SU-DHL-6 (cell line): ENCODE measurements at regions not wholly inside any gene's neighbourhood (a gene's known extent, or its start where the extent isn't known, plus 50 kb on each side); places are given as distances from the start of the nearest gene placed in this dataset.

Experiments
- H2AFZ ChIP-seq: fragments of 200-600 bp; sonication (generic); 2 replicates; pipeline ENCODE4 v1.6.1; 2014; ENCODE audit warnings: low read depth, mild to moderate bottlenecking, moderate library complexity, mixed read lengths, antibody characterized with exemption, low read length; ENCODE audit not compliant: severe bottlenecking
- H3F3A ChIP-seq: fragments of 200-600 bp; shearing (Covaris generic); 2 replicates; pipeline ENCODE4 v1.6.0; 2016; ENCODE audit warnings: antibody characterized with exemption, mild to moderate bottlenecking; ENCODE audit not compliant: insufficient read depth
- H3K27ac ChIP-seq: fragments of 200-600 bp; sonication (generic); 2 replicates; pipeline ENCODE4 v1.5.1; 2016; ENCODE audit warnings: low read depth, mild to moderate bottlenecking, low read length, moderate library complexity, mixed read lengths
- H3K27me3 ChIP-seq: fragments of 200-600 bp; sonication (generic), shearing (Covaris generic); 2 replicates; pipeline ENCODE4 v1.6.0; 2014; ENCODE audit warnings: mild to moderate bottlenecking, low read length
- H3K36me3 ChIP-seq: fragments of 200-600 bp; sonication (generic); 2 replicates; pipeline ENCODE4 v1.6.1; 2014; ENCODE audit warnings: mild to moderate bottlenecking, low read length, mixed read lengths
- H3K4me2 ChIP-seq: fragments of 300-600, 200-600 bp; shearing (Covaris generic), sonication (generic); 2 replicates; pipeline ENCODE4 v1.6.0; 2014; ENCODE audit warnings: low read length, low read depth, mild to moderate bottlenecking; ENCODE audit not compliant: poor library complexity, severe bottlenecking
- H3K4me3 ChIP-seq: fragments of 200-600 bp; sonication (generic); 2 replicates; pipeline ENCODE4 v1.5.1; 2014; ENCODE audit warnings: antibody characterized with exemption, low read length, mild to moderate bottlenecking, mixed read lengths; ENCODE audit not compliant: insufficient read depth, poor library complexity, severe bottlenecking
- H3K79me2 ChIP-seq: fragments of 200-600 bp; sonication (generic); 2 replicates; pipeline ENCODE4 v1.6.1; 2014; ENCODE audit warnings: mild to moderate bottlenecking, low read length, moderate library complexity; ENCODE audit not compliant: insufficient read depth
- H3K9ac ChIP-seq: fragments of 200-600 bp; sonication (generic); 2 replicates; pipeline ENCODE4 v1.7.0; 2014; ENCODE audit warnings: mild to moderate bottlenecking, low read length
- H3K9me2 ChIP-seq: fragments of 200-600 bp; sonication (generic); replicated peaks from 2 replicates; pipeline ENCODE4 v1.6.1; 2014; ENCODE audit warnings: low read length; ENCODE audit not compliant: insufficient read depth
- H3K9me3 ChIP-seq: fragments of 200-600 bp; sonication (generic); 2 replicates; pipeline ENCODE4 v1.6.1; 2014; ENCODE audit warnings: low read length, mixed read lengths; ENCODE audit not compliant: insufficient read depth
- H4K20me1 ChIP-seq: fragments of 200-600 bp; sonication (generic); 2 replicates; pipeline ENCODE4 v1.6.1; 2014; ENCODE audit warnings: low read depth, mild to moderate bottlenecking, antibody characterized with exemption, low read length, moderate library complexity, mixed read lengths
- EZH2phosphoT487 ChIP-seq: fragments of 200-600 bp; sonication (generic), shearing (Covaris generic); conservative IDR thresholded peaks from 2 replicates; pipeline ENCODE4 v1.6.1; 2018; ENCODE audit warnings: mild to moderate bottlenecking, antibody characterized with exemption, low read length, moderate library complexity, mixed read lengths
- TF ChIP-seq, protein P1 (sequence below): fragments of 200-600 bp; sonication (generic); IDR thresholded peaks from one replicate; pipeline ENCODE4 v1.5.1; 2017; ENCODE audit warnings: antibody characterized with exemption, mild to moderate bottlenecking, low read length, moderate library complexity; ENCODE audit not compliant: insufficient read depth, poor library complexity, severe bottlenecking

DNA sequence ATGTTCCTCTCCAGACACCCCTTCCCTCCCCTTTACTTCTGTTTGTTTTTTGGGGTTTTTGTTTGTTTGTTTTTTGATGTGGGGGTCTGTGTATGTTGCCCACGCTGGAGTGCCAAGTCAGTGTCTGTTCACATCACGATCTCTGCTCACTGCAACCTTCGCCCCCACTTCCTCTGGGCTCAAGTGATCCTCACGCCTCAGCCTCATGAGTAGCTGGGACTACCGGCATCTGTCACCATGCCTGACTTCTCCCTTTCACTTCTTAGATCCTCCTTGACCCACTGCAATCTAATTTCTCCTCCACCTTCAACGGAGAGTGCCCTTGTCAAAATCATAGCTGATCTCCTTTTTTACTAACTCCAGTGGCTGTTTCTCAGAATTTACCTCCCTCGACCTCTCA, 100.7 kb upstream of the KIF26B start:
- no peak overlapping the region for H2AFZ ChIP-seq
- H3K4me3 ChIP-seq: no peak overlapping the region
- H3F3A ChIP-seq: no peaks in the 10 kb centered on the region
- no peak overlapping the region for H3K27ac ChIP-seq
- H4K20me1 ChIP-seq: no peaks in the 10 kb centered on the region
- H3K9ac ChIP-seq: no peak overlapping the region
- H3K4me2 ChIP-seq: no peak overlapping the region
- H3K9me2 ChIP-seq: no peaks in the 10 kb centered on the region
- H3K27me3 ChIP-seq: no peaks in the 10 kb centered on the region
- H3K36me3 ChIP-seq: no peaks in the 10 kb centered on the region
- no peaks in the 10 kb centered on the region for H3K79me2 ChIP-seq
- no peak for TF ChIP-seq EZH2phosphoT487
- TF ChIP-seq, protein P1, sequence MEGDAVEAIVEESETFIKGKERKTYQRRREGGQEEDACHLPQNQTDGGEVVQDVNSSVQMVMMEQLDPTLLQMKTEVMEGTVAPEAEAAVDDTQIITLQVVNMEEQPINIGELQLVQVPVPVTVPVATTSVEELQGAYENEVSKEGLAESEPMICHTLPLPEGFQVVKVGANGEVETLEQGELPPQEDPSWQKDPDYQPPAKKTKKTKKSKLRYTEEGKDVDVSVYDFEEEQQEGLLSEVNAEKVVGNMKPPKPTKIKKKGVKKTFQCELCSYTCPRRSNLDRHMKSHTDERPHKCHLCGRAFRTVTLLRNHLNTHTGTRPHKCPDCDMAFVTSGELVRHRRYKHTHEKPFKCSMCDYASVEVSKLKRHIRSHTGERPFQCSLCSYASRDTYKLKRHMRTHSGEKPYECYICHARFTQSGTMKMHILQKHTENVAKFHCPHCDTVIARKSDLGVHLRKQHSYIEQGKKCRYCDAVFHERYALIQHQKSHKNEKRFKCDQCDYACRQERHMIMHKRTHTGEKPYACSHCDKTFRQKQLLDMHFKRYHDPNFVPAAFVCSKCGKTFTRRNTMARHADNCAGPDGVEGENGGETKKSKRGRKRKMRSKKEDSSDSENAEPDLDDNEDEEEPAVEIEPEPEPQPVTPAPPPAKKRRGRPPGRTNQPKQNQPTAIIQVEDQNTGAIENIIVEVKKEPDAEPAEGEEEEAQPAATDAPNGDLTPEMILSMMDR: no peak
- H3K9me3 ChIP-seq: no peaks in the 10 kb centered on the region

DNA sequence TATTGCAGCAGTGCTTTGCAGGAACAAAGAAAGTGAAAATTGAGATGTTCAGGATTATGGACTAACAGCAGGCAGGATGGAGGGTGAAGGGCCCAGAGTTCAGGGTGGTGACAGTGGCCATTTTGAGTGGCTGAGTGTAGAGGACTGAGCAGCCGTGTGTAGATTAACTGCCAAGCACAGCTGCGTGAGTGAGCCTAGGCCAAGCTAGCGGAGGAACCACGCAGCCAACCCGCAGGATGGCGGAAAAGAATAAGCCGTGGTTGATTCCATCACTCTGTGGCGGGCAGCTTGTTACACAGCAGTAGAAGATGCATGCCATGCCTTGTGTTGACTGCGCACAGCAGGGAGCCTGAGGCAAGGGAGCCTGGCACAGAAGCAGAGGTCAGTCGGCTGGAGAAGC, 102.5 kb upstream of the KIF26B start:
- H3K4me2 ChIP-seq: no peak overlapping the region
- no peaks in the 10 kb centered on the region for H4K20me1 ChIP-seq
- H3K9ac ChIP-seq: no peak overlapping the region
- H3F3A ChIP-seq: no peaks in the 10 kb centered on the region
- H3K9me2 ChIP-seq: no peaks in the 10 kb centered on the region
- H2AFZ ChIP-seq: no peak overlapping the region
- H3K9me3 ChIP-seq: no peaks in the 10 kb centered on the region
- H3K36me3 ChIP-seq: no peaks in the 10 kb centered on the region
- H3K27me3 ChIP-seq: no peaks in the 10 kb centered on the region
- TF ChIP-seq EZH2phosphoT487: no peak
- TF ChIP-seq, protein P1: no peak
- no peak overlapping the region for H3K4me3 ChIP-seq
- H3K27ac ChIP-seq: no peak overlapping the region
- H3K79me2 ChIP-seq: no peaks in the 10 kb centered on the region

DNA sequence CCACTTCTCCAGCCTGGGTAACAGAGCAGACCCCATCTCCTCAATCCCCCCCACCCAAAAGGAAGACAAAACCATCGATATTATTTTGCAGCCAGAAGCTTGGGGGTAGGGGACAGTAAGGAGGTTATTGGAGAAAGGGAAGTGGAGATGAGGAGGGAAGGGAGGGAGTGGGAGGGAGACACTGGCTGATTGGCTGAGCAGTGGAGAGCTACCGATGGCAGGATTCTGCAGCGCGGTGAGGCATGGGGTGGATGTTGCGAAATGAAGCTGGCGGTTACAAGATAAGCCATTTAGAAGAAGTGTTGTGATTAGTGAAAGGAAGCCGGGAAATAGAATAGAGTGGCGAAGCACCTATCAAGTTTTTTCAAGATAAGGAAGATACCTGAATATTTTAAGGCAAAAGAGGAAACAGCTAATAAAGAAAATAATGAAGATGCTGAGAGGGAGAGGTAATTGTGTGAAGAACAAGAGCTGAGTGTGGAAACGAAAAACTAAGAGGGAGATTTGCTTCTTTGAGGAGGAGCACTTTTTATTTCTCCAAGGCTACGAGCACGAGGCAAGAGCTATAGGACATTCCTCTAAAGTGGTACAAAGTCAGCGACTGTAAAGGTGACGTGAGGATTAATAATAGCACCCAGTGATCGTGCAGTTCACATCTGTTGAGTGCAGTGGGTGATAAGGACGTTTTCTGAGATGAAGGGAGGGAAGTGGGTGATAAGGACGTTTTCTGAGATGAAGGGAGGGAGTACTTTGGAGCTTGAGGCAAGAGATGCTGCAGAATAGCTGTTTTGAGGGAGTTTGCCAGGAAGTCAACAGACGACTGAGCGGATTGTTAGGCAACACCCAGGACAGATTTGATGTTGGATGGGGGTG, 103.2 kb upstream of the KIF26B start:
- H3F3A ChIP-seq: no peaks in the 10 kb centered on the region
- no peaks in the 10 kb centered on the region for H3K9me3 ChIP-seq
- H3K4me2 ChIP-seq: no peak overlapping the region
- TF ChIP-seq, protein P1: no peak
- no peak for TF ChIP-seq EZH2phosphoT487
- H3K9ac ChIP-seq: no peak overlapping the region
- no peak overlapping the region for H3K27ac ChIP-seq
- no peak overlapping the region for H2AFZ ChIP-seq
- H3K4me3 ChIP-seq: no peak overlapping the region
- H3K9me2 ChIP-seq: no peaks in the 10 kb centered on the region
- H3K36me3 ChIP-seq: no peaks in the 10 kb centered on the region
- no peaks in the 10 kb centered on the region for H4K20me1 ChIP-seq
- no peaks in the 10 kb centered on the region for H3K27me3 ChIP-seq
- H3K79me2 ChIP-seq: no peaks in the 10 kb centered on the region
